ENCODE measurements at regions not wholly inside any gene's neighbourhood (a gene's known extent, or its start where the extent isn't known, plus 50 kb on each side); places are given as distances from the start of the nearest gene placed in this dataset.

DNA sequence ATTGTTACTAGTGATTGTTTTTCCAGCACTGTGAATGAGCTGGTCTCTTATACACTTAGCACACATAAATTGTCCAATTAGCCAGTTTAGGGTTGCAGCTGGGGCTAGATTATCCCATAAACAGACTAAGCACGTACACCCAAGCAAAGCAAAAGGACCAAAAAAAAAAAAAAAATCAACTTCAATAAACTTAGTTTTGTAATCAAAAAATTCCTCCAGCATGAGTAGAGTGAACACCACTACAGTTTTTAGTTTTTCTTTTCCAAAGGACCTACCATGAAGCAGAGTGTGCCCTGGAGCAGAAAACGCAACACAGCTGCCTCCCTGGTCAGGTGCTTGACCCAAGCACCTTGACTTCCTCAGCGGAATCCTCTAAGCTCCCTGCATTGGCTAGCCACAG is 249.4 kb upstream of the SLC14A2 start:
- Mint-ChIP-seq H3K4me3 (ENCODE audit: unreplicated experiment) (no peak overlapping the region), H3K9me3 (ENCODE audit: unreplicated experiment) (no peaks in the 10 kb centered on the region), H3K27me3 (ENCODE audit: low read depth, unreplicated experiment) (peaks cover 35% of the 10 kb centered on the region), H3K36me3 (ENCODE audit: low read depth, unreplicated experiment) (no peaks in the 10 kb centered on the region), H3K4me1 (ENCODE audit: low read depth, unreplicated experiment) (peaks cover 5% of the 10 kb centered on the region), H3K27ac (ENCODE audit: unreplicated experiment) (no peak overlapping the region)
- peaks cover 7% of the 10 kb centered on the region for H3K4me1 ChIP-seq (ENCODE audit: insufficient read depth, low read length)
- H3K9me3 ChIP-seq (ENCODE audit: insufficient read depth, low read depth, low read length): no peaks in the 10 kb centered on the region
- no peak overlapping the region for H3K4me3 ChIP-seq (ENCODE audit: insufficient read depth, low read depth, low read length)
- FAIRE-seq (no peak), DNase-seq (ENCODE audit: low read depth) (peak; percentile 58)
- H2AFZ ChIP-seq (ENCODE audit: low read depth, low read length): no peak overlapping the region
- no peak for TF ChIP-seq EZH2 (IDR thresholded peaks at IDR 0.05; ENCODE audit: insufficient read depth, low read length)
- no peaks in the 10 kb centered on the region for H3K36me3 ChIP-seq (ENCODE audit: insufficient read depth, low read length)
- H3K27me3 ChIP-seq (ENCODE audit: insufficient read depth, low read length): no peaks in the 10 kb centered on the region
- H3K79me2 ChIP-seq (ENCODE audit: insufficient read depth, low read length): no peaks in the 10 kb centered on the region
- no peaks in the 10 kb centered on the region for H4K20me1 ChIP-seq (ENCODE audit: insufficient read depth, low read length)
- H3K27ac ChIP-seq (ENCODE audit: low read depth, low read length): no peak overlapping the region
- H3K4me2 ChIP-seq (ENCODE audit: low read length): no peak overlapping the region
- no peak overlapping the region for H3K9ac ChIP-seq (ENCODE audit: low read length)

DNA sequence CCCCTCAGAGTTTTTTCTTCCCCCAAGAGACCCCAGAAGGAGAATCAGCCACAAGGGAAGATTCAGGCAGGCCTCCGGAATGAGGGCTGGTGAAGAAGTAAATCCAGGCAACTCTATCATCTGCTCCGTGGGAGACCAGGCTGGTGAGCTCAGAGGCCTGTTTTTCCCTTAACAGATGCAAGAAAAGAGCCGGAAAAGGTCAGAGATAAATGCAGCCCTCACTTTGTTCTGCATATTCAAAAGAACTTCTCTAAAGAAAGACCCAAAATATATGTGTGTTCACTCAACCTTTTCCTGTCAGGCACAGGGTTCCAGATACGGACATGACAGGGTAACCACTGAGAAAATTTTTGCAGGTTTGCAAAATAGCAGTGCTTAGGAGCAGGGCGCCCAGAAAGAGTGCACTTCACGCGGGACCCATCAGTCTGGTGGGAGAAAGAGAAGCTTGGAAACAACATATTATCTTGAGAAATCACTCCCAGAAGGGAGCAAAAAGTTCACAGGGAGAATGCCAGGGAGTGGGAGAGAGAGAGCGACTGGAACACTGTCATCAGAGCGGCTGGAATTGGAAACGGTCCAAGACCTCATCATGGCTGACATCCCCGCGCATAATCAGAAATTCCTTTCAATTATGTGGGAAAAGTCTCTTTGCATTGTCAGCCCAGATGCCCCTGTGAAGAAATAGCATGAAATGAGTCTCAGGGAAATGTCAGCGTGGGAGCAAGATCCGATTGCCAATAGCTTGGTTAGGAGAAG is 244.8 kb upstream of the SLC14A2 start:
- H3K4me2 ChIP-seq (ENCODE audit: low read length): peak overlapping the region; percentile 9
- DNase-seq (ENCODE audit: low read depth): peak; percentile 66
- H3K27me3 ChIP-seq (ENCODE audit: insufficient read depth, low read length): no peaks in the 10 kb centered on the region
- Mint-ChIP-seq H3K4me3 (ENCODE audit: unreplicated experiment) (no peak overlapping the region), H3K27ac (ENCODE audit: unreplicated experiment) (no peak overlapping the region), H3K36me3 (ENCODE audit: low read depth, unreplicated experiment) (no peaks in the 10 kb centered on the region), H3K4me1 (ENCODE audit: low read depth, unreplicated experiment) (peaks cover 3% of the 10 kb centered on the region), H3K9me3 (ENCODE audit: unreplicated experiment) (no peaks in the 10 kb centered on the region), H3K27me3 (ENCODE audit: low read depth, unreplicated experiment) (peaks cover 10% of the 10 kb centered on the region)
- no peak for FAIRE-seq
- no peak overlapping the region for H3K4me3 ChIP-seq (ENCODE audit: insufficient read depth, low read depth, low read length)
- H2AFZ ChIP-seq (ENCODE audit: low read depth, low read length): no peak overlapping the region
- TF ChIP-seq, protein P1, sequence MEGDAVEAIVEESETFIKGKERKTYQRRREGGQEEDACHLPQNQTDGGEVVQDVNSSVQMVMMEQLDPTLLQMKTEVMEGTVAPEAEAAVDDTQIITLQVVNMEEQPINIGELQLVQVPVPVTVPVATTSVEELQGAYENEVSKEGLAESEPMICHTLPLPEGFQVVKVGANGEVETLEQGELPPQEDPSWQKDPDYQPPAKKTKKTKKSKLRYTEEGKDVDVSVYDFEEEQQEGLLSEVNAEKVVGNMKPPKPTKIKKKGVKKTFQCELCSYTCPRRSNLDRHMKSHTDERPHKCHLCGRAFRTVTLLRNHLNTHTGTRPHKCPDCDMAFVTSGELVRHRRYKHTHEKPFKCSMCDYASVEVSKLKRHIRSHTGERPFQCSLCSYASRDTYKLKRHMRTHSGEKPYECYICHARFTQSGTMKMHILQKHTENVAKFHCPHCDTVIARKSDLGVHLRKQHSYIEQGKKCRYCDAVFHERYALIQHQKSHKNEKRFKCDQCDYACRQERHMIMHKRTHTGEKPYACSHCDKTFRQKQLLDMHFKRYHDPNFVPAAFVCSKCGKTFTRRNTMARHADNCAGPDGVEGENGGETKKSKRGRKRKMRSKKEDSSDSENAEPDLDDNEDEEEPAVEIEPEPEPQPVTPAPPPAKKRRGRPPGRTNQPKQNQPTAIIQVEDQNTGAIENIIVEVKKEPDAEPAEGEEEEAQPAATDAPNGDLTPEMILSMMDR (IDR thresholded peaks at IDR 0.05; ENCODE audit: insufficient read depth, low read depth, low read length): no peak
- no peak for TF ChIP-seq EZH2 (IDR thresholded peaks at IDR 0.05; ENCODE audit: insufficient read depth, low read length)
- no peak overlapping the region for H3K9ac ChIP-seq (ENCODE audit: low read length)
- H3K9me3 ChIP-seq (ENCODE audit: insufficient read depth, low read depth, low read length): no peaks in the 10 kb centered on the region
- H3K4me1 ChIP-seq (ENCODE audit: insufficient read depth, low read length): peaks cover 5% of the 10 kb centered on the region
- no peaks in the 10 kb centered on the region for H4K20me1 ChIP-seq (ENCODE audit: insufficient read depth, low read length)
- H3K27ac ChIP-seq (ENCODE audit: low read depth, low read length): no peak overlapping the region
- H3K79me2 ChIP-seq (ENCODE audit: insufficient read depth, low read length): no peaks in the 10 kb centered on the region
- no peaks in the 10 kb centered on the region for H3K36me3 ChIP-seq (ENCODE audit: insufficient read depth, low read length)

DNA sequence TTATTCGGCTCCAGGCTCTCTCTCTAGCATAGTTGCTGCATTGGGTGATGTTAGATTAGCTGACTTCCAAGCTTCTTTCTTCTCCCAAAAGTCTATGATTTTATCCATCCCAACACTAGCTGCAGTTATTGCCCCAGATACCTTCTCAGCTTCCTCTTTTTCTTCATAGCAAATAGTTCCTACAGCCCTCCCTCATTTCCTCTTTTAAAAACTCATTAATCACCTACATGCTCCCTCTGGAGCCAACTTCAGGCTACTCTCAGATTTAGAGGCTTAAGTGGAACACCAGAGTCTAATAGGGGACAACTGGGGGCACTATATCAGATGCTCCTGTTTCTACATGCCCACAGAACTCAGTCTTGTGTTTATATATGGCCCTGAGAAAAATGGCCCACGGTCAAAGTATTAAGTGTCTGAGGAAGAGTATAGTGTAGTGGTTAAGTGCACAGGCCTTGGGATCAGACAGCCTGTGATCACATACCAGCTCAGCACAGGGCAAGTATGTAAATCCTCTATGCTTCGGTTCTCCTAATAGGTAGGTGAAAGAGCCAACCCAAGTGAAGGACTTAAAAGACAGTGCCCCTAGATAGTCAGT is 241.9 kb upstream of the SLC14A2 start:
- FAIRE-seq: no peak
- Histone ChIP-seq H3K9me3 (ENCODE audit: insufficient read depth, low read depth, low read length) (no peaks in the 10 kb centered on the region), H3K4me1 (ENCODE audit: insufficient read depth, low read length) (peaks cover 5% of the 10 kb centered on the region), H3K4me3 (ENCODE audit: insufficient read depth, low read depth, low read length) (no peak overlapping the region), H3K9ac (ENCODE audit: low read length) (no peak overlapping the region), H3K27ac (ENCODE audit: low read depth, low read length) (no peak overlapping the region), H3K36me3 (ENCODE audit: insufficient read depth, low read length) (no peaks in the 10 kb centered on the region), H3K27me3 (ENCODE audit: insufficient read depth, low read length) (no peaks in the 10 kb centered on the region), H4K20me1 (ENCODE audit: insufficient read depth, low read length) (no peaks in the 10 kb centered on the region), H3K79me2 (ENCODE audit: insufficient read depth, low read length) (no peaks in the 10 kb centered on the region), H2AFZ (ENCODE audit: low read depth, low read length) (no peak overlapping the region), H3K4me2 (ENCODE audit: low read length) (no peak overlapping the region)
- TF ChIP-seq, protein P1 (IDR thresholded peaks at IDR 0.05; ENCODE audit: insufficient read depth, low read depth, low read length): no peak
- no peak for TF ChIP-seq EZH2 (IDR thresholded peaks at IDR 0.05; ENCODE audit: insufficient read depth, low read length)
- Mint-ChIP-seq H3K27me3 (ENCODE audit: low read depth, unreplicated experiment) (peaks cover 18% of the 10 kb centered on the region), H3K36me3 (ENCODE audit: low read depth, unreplicated experiment) (peaks cover 2% of the 10 kb centered on the region), H3K4me1 (ENCODE audit: low read depth, unreplicated experiment) (peaks cover 3% of the 10 kb centered on the region), H3K27ac (ENCODE audit: unreplicated experiment) (no peak overlapping the region), H3K4me3 (ENCODE audit: unreplicated experiment) (no peak overlapping the region), H3K9me3 (ENCODE audit: unreplicated experiment) (peaks cover 2% of the 10 kb centered on the region)
- no peak for DNase-seq (ENCODE audit: low read depth)

All from astrocyte (in vitro differentiated cells and primary cell).